ENCODE measurements at regions not wholly inside any gene's neighbourhood (a gene's known extent, or its start where the extent isn't known, plus 50 kb on each side); places are given as distances from the start of the nearest gene placed in this dataset.

DNA sequence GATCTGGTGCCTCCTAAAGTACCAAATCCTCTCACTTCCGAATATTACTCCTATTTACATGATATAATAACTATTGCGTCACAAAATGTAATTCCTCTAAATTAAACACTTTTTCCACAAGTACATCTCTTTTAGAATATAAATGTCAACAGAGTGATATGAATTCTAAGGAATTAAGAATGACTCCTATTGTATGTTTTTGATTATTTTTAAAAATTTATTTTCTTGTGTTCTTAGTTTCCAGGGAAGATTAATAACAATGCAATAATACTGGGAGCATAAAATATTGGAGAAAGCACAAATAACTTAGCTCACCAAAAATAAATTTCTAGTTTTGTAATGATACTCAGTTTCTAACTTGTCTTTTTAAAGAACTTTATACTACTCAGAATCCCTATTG, 184.9 kb downstream of the PCDH18 start:
- TF ChIP-seq, protein P1, sequence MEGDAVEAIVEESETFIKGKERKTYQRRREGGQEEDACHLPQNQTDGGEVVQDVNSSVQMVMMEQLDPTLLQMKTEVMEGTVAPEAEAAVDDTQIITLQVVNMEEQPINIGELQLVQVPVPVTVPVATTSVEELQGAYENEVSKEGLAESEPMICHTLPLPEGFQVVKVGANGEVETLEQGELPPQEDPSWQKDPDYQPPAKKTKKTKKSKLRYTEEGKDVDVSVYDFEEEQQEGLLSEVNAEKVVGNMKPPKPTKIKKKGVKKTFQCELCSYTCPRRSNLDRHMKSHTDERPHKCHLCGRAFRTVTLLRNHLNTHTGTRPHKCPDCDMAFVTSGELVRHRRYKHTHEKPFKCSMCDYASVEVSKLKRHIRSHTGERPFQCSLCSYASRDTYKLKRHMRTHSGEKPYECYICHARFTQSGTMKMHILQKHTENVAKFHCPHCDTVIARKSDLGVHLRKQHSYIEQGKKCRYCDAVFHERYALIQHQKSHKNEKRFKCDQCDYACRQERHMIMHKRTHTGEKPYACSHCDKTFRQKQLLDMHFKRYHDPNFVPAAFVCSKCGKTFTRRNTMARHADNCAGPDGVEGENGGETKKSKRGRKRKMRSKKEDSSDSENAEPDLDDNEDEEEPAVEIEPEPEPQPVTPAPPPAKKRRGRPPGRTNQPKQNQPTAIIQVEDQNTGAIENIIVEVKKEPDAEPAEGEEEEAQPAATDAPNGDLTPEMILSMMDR (IDR thresholded peaks at IDR 0.05), result no peak
- TF ChIP-seq POLR2A (IDR thresholded peaks at IDR 0.05), result no peak
- WGBS, 4 donors, result 37 to 64% (median 44%) methylated on average over 2 of the region's 2 CpGs
- H3K4me3 ChIP-seq, result no peak overlapping the region
- no peaks in the 10 kb centered on the region for H3K27me3 ChIP-seq
- H3K27ac ChIP-seq, result no peak overlapping the region
- intact Hi-C loops (cut with DNase I), result no loop called here
- H3K4me1 ChIP-seq (replicated peaks in 1 of 2), result no peaks in the 10 kb centered on the region
- H3K36me3 ChIP-seq (replicated peaks in 1 of 2), result no peaks in the 10 kb centered on the region
- no peak for DNase-seq
- H3K9me3 ChIP-seq (replicated peaks in 1 of 3), result no peaks in the 10 kb centered on the region

DNA sequence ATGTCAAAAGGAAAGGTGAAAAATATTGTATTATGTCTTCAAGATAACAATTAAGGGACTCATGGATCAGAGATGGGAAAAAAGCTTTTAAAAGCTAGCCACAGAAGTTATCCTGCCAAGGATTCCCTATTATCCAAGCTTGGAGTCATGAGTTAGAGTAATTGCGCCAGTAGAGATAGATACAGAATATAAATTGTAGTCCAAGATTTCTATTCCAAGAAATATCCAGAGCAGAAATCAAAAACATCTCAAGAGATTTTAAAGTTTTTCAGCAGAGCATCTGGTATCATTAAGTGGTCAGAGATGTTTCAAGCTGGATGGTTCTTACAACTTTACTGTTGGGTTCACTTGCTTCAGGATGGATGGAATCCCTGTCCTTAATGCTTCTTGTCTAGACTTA, 186.7 kb downstream of the PCDH18 start:
- Histone ChIP-seq H3K27ac (no peak overlapping the region), H3K4me1 (replicated peaks in 1 of 2) (no peaks in the 10 kb centered on the region), H3K4me3 (no peak overlapping the region), H3K9me3 (replicated peaks in 1 of 3) (no peaks in the 10 kb centered on the region), H3K36me3 (replicated peaks in 1 of 2) (no peaks in the 10 kb centered on the region), H3K27me3 (no peaks in the 10 kb centered on the region)
- intact Hi-C loops (cut with DNase I), result no loop called here
- WGBS, 4 donors, result 79 to 100% (median 87%) methylated on average over 1 of the region's 1 CpG
- TF ChIP-seq, protein P1 (IDR thresholded peaks at IDR 0.05), result no peak
- no peak for TF ChIP-seq POLR2A (IDR thresholded peaks at IDR 0.05)
- DNase-seq, result no peak

DNA sequence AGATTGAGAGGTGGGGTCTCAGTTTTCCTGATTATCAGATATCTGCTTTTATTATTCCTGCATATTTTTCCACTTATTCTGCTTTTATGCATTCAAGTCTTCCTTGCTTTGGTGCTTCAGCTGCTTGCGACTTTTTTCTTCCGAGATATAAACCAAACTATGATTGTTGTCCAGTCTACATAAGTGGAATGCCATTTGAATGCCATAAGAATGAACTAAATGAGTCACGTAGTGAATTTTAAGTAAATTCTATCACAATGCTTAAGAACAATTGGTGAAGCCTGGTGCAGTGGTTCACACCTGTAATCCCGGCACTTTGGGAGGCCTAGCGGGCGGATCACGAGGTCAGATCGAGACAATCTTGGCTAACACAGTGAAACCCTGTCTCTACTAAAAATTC, 189.1 kb downstream of the PCDH18 start:
- no peaks in the 10 kb centered on the region for H3K9me3 ChIP-seq (replicated peaks in 1 of 3)
- H3K27ac ChIP-seq, result no peak overlapping the region
- TF ChIP-seq, protein P1 (IDR thresholded peaks at IDR 0.05), result no peak
- TF ChIP-seq POLR2A (IDR thresholded peaks at IDR 0.05), result no peak
- H3K4me1 ChIP-seq (replicated peaks in 1 of 2), result no peaks in the 10 kb centered on the region
- no peak overlapping the region for H3K4me3 ChIP-seq
- intact Hi-C loops (cut with DNase I), result no loop called here
- 83 to 86% (median 85%) methylated on average over 8 of the region's 8 CpGs for WGBS, 4 donors
- H3K36me3 ChIP-seq (replicated peaks in 1 of 2), result no peaks in the 10 kb centered on the region
- DNase-seq, result no peak
- no peaks in the 10 kb centered on the region for H3K27me3 ChIP-seq

DNA sequence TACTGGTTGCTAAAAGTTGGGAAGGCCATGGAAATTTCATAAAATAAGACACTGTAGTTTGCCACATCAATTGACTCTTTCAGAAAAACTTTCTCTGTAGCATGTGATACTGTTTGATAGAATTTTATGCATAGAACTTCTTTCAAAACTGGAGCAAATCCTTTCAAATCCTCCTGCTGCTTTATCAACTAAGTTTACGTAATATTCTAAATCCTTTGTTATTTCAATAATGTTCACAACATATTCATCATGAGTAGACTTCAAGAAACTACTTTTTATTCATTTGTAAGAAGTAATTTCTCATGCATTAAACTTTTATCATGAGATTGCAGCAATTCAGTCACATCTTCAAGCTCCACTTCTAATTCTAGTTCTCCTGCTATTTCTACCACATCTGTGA, 199.3 kb downstream of the PCDH18 start:
- H3K4me3 ChIP-seq, result no peak overlapping the region
- 76 to 95% (median 85%) methylated on average over 1 of the region's 1 CpG for WGBS, 4 donors
- TF ChIP-seq POLR2A (IDR thresholded peaks at IDR 0.05), result no peak
- TF ChIP-seq, protein P1 (IDR thresholded peaks at IDR 0.05), result no peak
- no peaks in the 10 kb centered on the region for H3K9me3 ChIP-seq (replicated peaks in 1 of 3)
- H3K36me3 ChIP-seq (replicated peaks in 1 of 2), result no peaks in the 10 kb centered on the region
- H3K4me1 ChIP-seq (replicated peaks in 1 of 2), result no peaks in the 10 kb centered on the region
- no peak for DNase-seq
- H3K27me3 ChIP-seq, result no peaks in the 10 kb centered on the region
- intact Hi-C loops (cut with DNase I), result no loop called here
- H3K27ac ChIP-seq, result no peak overlapping the region
